ENCODE measurements at regions not wholly inside any gene's neighbourhood (a gene's known extent, or its start where the extent isn't known, plus 50 kb on each side); places are given as distances from the start of the nearest gene placed in this dataset.

DNA sequence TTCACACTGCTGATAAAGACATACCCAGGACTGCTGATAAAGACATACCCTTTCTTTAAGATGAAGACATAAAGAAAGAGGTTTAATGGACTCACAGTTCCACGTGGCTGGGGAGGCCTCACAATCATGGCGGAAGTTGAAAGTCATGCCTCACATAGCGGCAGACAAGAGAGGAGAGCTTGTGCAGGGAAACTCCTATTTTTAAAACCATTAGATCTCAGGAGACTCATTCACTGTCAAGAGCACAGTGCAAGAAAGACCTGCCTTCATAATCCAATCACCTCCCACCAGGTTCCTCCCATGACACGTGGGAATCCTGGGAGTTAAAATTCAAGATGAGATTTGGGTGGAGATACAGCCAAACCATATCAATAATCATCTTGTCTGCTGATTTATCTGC is 278.1 kb downstream of the SLC6A15 start:
- TF ChIP-seq EZH2 (IDR thresholded peaks at IDR 0.05) (no peak), FOXP2 (optimal IDR thresholded peaks at IDR 0.05; ENCODE audit: control extremely low read depth, extremely low read length, insufficient read depth) (no peak), POLR2AphosphoS5 (IDR thresholded peaks at IDR 0.05; ENCODE audit: borderline replicate concordance, low read depth, low read length) (no peak)
